ENCODE measurements at regions not wholly inside any gene's neighbourhood (a gene's known extent, or its start where the extent isn't known, plus 50 kb on each side); places are given as distances from the start of the nearest gene placed in this dataset.
"Not testable (repeated sequence)": the region's sequence is repeated elsewhere in the genome, so short reads cannot be mapped to it uniquely, and the experiment has no call there.

- peak; percentile 14 for DNase-seq (ENCODE audit: low read depth)
- H3K4me3 ChIP-seq (replicated peaks; ENCODE audit: low read depth, low read length) = no peak overlapping the region
- TF ChIP-seq CTCF (IDR thresholded peaks at IDR 0.05; ENCODE audit: low read length, missing control alignments) = no peak
Measured at GRCh38 chr2:238528953-238529781, 102.4 kb downstream of the ASB1 start.

GRCh38 chr2:238531017-238531645 is 104.4 kb downstream of the ASB1 start:
- not testable (repeated sequence) for H3K4me3 ChIP-seq (replicated peaks; ENCODE audit: low read depth, low read length); DNase-seq (ENCODE audit: low read depth)

GRCh38 chr2:238543732-238544131 is 117.0 kb downstream of the ASB1 start:
- not testable (repeated sequence) for H3K4me3 ChIP-seq (replicated peaks; ENCODE audit: low read depth, low read length)

GRCh38 chr2:238548902-238549462 is 122.3 kb downstream of the ASB1 start:
- TF ChIP-seq CTCF (IDR thresholded peaks at IDR 0.05; ENCODE audit: low read length, missing control alignments) = no peak
- no peak for DNase-seq (ENCODE audit: low read depth)

More at GRCh38 chr2:238543732-238544131, 117.0 kb downstream of the ASB1 start:
- DNase-seq (ENCODE audit: low read depth) = not testable (repeated sequence)

GRCh38 chr2:238549866-238550265 is 123.1 kb downstream of the ASB1 start:
- DNase-seq (ENCODE audit: low read depth) = no peak
- H3K4me3 ChIP-seq (replicated peaks; ENCODE audit: low read depth, low read length) = no peak overlapping the region
- no peak for TF ChIP-seq CTCF (IDR thresholded peaks at IDR 0.05; ENCODE audit: low read length, missing control alignments)

More at GRCh38 chr2:238548902-238549462, 122.3 kb downstream of the ASB1 start:
- H3K4me3 ChIP-seq (replicated peaks; ENCODE audit: low read depth, low read length) = no peak overlapping the region

- no peak for TF ChIP-seq CTCF (IDR thresholded peaks at IDR 0.05; ENCODE audit: low read length, missing control alignments)
- no peak for DNase-seq (ENCODE audit: low read depth)
Measured at GRCh38 chr2:238551091-238551490, 124.4 kb downstream of the ASB1 start.

GRCh38 chr2:238552226-238552625 is 125.5 kb downstream of the ASB1 start:
- H3K4me3 ChIP-seq (replicated peaks; ENCODE audit: low read depth, low read length) = no peak overlapping the region
- DNase-seq (ENCODE audit: low read depth) = no peak
- no peak for TF ChIP-seq CTCF (IDR thresholded peaks at IDR 0.05; ENCODE audit: low read length, missing control alignments)

More at GRCh38 chr2:238551091-238551490, 124.4 kb downstream of the ASB1 start:
- H3K4me3 ChIP-seq (replicated peaks; ENCODE audit: low read depth, low read length) = no peak overlapping the region
